Loucy (cell line): ENCODE measurements at regions not wholly inside any gene's neighbourhood (a gene's known extent, or its start where the extent isn't known, plus 50 kb on each side); places are given as distances from the start of the nearest gene placed in this dataset.

Source experiments
- H2AFZ ChIP-seq: fragments of 200-600 bp; sonication (generic); 2 replicates; pipeline ENCODE4 v1.6.0; 2016; ENCODE audit warnings: antibody characterized with exemption, mild to moderate bottlenecking, low read length, moderate library complexity
- H3F3A ChIP-seq: fragments of 200-600 bp; 2 replicates; pipeline ENCODE4 v1.6.0; 2016; ENCODE audit warnings: antibody characterized with exemption, low read depth, mild to moderate bottlenecking
- H3K27me3 ChIP-seq: fragments of 200-600 bp; sonication (generic); 2 replicates; pipeline ENCODE4 v1.6.1; 2014; ENCODE audit warnings: low read length, mild to moderate bottlenecking; ENCODE audit not compliant: insufficient read depth, poor library complexity, severe bottlenecking
- H3K36me3 ChIP-seq: fragments of 200-600 bp; sonication (generic); 2 replicates; pipeline ENCODE4 v1.6.1; 2016; ENCODE audit warnings: low read length; ENCODE audit not compliant: insufficient read depth
- H3K4me1 ChIP-seq: fragments of 200-600 bp; sonication (generic); 2 replicates; pipeline ENCODE4 v1.5.1; 2014; ENCODE audit warnings: low read length, mild to moderate bottlenecking; ENCODE audit not compliant: insufficient read depth, poor library complexity, severe bottlenecking
- H3K4me2 ChIP-seq: fragments of 200-600 bp; sonication (generic); 2 replicates; pipeline ENCODE4 v1.6.0; 2014; ENCODE audit warnings: antibody characterized with exemption, low read length, low read depth, mild to moderate bottlenecking; ENCODE audit not compliant: poor library complexity, severe bottlenecking
- H3K4me3 ChIP-seq: fragments of 200-600 bp; sonication (generic); 2 replicates; pipeline ENCODE4 v1.5.1; 2014; ENCODE audit warnings: low read length, mild to moderate bottlenecking, mixed read lengths; ENCODE audit not compliant: poor library complexity, severe bottlenecking
- H3K79me2 ChIP-seq: fragments of 200-600 bp; sonication (generic); 2 replicates; pipeline ENCODE4 v1.6.1; 2014; ENCODE audit warnings: low read length; ENCODE audit not compliant: insufficient read depth
- H3K9ac ChIP-seq: fragments of 200-600 bp; sonication (generic); 2 replicates; pipeline ENCODE4 v1.6.0; 2014; ENCODE audit warnings: mild to moderate bottlenecking, low read depth, low read length, moderate library complexity; ENCODE audit not compliant: poor library complexity, severe bottlenecking
- H3K9me2 ChIP-seq: fragments of 200-600 bp; sonication (generic); replicated peaks from 2 replicates; pipeline ENCODE4 v1.6.1; 2016; ENCODE audit warnings: low read depth, low read length, mixed read lengths
- H3K9me3 ChIP-seq: fragments of 200-600 bp; sonication (generic); 2 replicates; pipeline ENCODE4 v1.6.1; 2014; ENCODE audit warnings: mild to moderate bottlenecking, antibody characterized with exemption, low read length, low read depth; ENCODE audit not compliant: insufficient read depth
- H4K20me1 ChIP-seq: fragments of 200-600 bp; sonication (generic); 2 replicates; pipeline ENCODE4 v1.6.0; 2014; ENCODE audit warnings: antibody characterized with exemption, low read length, mild to moderate bottlenecking; ENCODE audit not compliant: insufficient read depth, poor library complexity, severe bottlenecking
- EZH2phosphoT487 ChIP-seq: fragments of 200-600 bp; IDR thresholded peaks from 2 replicates; pipeline ENCODE4 v1.6.1; 2018; ENCODE audit warnings: antibody characterized with exemption, mild to moderate bottlenecking, moderate library complexity, borderline replicate concordance
- TF ChIP-seq, protein P1 (sequence below): fragments of 200-600 bp; sonication (generic); conservative IDR thresholded peaks from 2 replicates; pipeline ENCODE4 v1.5.1; 2014; ENCODE audit warnings: mild to moderate bottlenecking, antibody characterized with exemption, low read length

DNA sequence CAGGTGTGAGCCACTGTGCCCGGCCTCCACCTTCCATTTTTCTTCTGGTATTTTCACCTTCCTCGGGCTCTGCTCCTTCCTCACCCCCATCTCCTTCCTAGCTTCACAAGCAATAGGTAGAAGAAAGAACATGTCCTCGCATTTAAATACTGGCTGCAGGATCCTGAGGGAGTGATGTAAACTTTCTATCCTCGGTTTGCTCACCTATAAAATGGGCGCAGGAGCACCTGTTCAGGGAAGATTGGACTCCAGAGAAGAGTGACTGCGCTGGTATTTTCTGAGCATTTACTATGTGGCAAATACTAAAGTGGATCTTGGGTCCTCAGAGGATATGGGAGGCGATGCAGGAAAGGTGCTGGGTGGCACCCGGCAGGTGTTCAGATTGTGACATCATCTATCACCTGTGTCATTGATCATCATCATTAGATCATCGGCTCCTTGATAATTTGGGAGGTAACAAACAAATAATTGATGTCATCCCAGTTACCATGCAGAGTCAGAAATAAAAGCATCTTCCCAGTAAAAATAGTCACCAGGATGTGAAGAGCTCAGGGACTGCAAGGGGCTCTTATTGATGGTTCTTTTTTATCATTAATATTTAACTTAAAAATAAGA, 72.8 kb downstream of the FOXL1 start:
- H4K20me1 ChIP-seq, result no peaks in the 10 kb centered on the region
- no peaks in the 10 kb centered on the region for H3F3A ChIP-seq
- no peaks in the 10 kb centered on the region for H3K79me2 ChIP-seq
- no peaks in the 10 kb centered on the region for H3K4me1 ChIP-seq
- H3K9me3 ChIP-seq, result no peaks in the 10 kb centered on the region
- no peak overlapping the region for H3K4me3 ChIP-seq
- TF ChIP-seq, protein P1, sequence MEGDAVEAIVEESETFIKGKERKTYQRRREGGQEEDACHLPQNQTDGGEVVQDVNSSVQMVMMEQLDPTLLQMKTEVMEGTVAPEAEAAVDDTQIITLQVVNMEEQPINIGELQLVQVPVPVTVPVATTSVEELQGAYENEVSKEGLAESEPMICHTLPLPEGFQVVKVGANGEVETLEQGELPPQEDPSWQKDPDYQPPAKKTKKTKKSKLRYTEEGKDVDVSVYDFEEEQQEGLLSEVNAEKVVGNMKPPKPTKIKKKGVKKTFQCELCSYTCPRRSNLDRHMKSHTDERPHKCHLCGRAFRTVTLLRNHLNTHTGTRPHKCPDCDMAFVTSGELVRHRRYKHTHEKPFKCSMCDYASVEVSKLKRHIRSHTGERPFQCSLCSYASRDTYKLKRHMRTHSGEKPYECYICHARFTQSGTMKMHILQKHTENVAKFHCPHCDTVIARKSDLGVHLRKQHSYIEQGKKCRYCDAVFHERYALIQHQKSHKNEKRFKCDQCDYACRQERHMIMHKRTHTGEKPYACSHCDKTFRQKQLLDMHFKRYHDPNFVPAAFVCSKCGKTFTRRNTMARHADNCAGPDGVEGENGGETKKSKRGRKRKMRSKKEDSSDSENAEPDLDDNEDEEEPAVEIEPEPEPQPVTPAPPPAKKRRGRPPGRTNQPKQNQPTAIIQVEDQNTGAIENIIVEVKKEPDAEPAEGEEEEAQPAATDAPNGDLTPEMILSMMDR, result no peak
- TF ChIP-seq EZH2phosphoT487, result no peak
- H3K4me2 ChIP-seq, result no peak overlapping the region
- H3K9me2 ChIP-seq, result no peaks in the 10 kb centered on the region
- H3K9ac ChIP-seq, result no peak overlapping the region
- H2AFZ ChIP-seq, result no peak overlapping the region
- H3K36me3 ChIP-seq, result no peaks in the 10 kb centered on the region
- no peaks in the 10 kb centered on the region for H3K27me3 ChIP-seq

DNA sequence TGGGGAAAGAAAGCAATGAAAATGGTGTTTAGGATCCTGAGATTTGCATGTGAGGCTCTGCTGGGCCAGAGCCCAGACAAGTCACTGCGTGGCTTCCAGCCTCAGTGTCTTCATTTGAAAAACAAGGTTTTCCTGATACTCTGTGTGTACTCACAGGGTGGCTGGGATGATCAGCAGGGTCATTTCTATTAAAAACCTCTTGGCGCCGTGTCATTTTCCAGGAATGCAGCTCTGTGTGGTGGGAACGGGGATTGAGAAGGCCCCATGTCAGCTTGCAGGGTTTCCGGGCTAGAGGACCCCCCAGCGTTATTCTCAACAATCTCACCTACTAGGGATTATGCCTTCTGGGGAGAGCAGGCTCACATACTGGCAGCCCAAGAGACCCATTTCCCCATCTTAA, 73.5 kb downstream of the FOXL1 start:
- H3K36me3 ChIP-seq, result no peaks in the 10 kb centered on the region
- TF ChIP-seq, protein P1, result no peak
- TF ChIP-seq EZH2phosphoT487, result no peak
- no peaks in the 10 kb centered on the region for H3K9me3 ChIP-seq
- H3K9ac ChIP-seq, result no peak overlapping the region
- no peak overlapping the region for H2AFZ ChIP-seq
- H3K4me2 ChIP-seq, result no peak overlapping the region
- H3K79me2 ChIP-seq, result no peaks in the 10 kb centered on the region
- H3K9me2 ChIP-seq, result no peaks in the 10 kb centered on the region
- H3K4me3 ChIP-seq, result no peak overlapping the region
- no peaks in the 10 kb centered on the region for H3F3A ChIP-seq
- H4K20me1 ChIP-seq, result no peaks in the 10 kb centered on the region
- H3K27me3 ChIP-seq, result no peaks in the 10 kb centered on the region
- H3K4me1 ChIP-seq, result no peaks in the 10 kb centered on the region

DNA sequence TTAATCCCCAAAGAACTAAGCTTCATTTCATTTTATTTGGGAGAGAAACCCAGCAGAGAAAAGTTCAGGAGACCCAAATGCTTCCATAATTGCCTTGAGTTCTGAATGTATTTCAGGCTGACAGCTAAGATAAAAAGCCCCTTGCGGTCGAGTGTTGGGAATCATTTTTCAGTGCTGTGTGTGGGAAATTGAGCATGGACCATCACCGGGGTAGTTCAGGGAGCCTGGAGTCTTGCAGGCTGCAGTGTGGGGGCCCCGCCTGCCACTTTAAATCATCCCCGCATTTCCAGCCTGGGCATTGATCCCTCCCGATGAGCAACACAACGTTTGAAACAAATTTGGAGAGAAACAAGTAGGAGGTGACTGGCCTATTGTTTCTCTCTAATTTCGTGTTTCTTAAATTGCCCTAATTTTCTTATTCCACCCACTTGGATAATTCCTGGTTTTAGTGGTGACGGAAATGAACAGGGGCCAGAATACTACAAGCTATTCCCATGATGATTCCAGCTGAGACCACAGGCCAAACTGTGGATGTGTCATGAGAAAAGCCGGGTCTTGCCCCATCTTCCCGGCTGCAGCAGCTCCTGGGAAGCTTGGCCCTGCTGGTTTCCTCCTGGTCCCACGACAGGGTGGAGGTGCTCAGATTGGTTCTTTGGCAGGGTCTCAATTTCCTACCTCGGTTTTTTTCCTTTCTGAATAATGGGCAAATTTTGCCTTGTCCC, 75.1 kb downstream of the FOXL1 start:
- Histone ChIP-seq H3F3A (no peaks in the 10 kb centered on the region), H3K36me3 (no peaks in the 10 kb centered on the region), H3K27me3 (no peaks in the 10 kb centered on the region), H3K4me1 (no peaks in the 10 kb centered on the region), H3K9ac (no peak overlapping the region), H3K79me2 (no peaks in the 10 kb centered on the region), H2AFZ (no peak overlapping the region), H4K20me1 (no peaks in the 10 kb centered on the region), H3K9me2 (no peaks in the 10 kb centered on the region), H3K4me3 (no peak overlapping the region), H3K4me2 (no peak overlapping the region), H3K9me3 (no peaks in the 10 kb centered on the region)
- no peak for TF ChIP-seq EZH2phosphoT487
- TF ChIP-seq, protein P1, result no peak
